OCI-LY7 (cell line): ENCODE measurements at regions not wholly inside any gene's neighbourhood (a gene's known extent, or its start where the extent isn't known, plus 50 kb on each side); places are given as distances from the start of the nearest gene placed in this dataset.
"Not testable (repeated sequence)": the region's sequence is repeated elsewhere in the genome, so short reads cannot be mapped to it uniquely, and the experiment has no call there.

Experiments
- BruUV-seq: library from RNA; stranded (reverse); fragments of 400-500 nt; replicated peaks from 2 replicates; lab custom pipeline; 2021; lab: Mats Ljungman, UMichigan
- CTCF ChIA-PET: fragments of 300-600 bp; sonication (Branson Sonifier 250); formaldehyde crosslinking; loops from one replicate; lab custom pipeline; 2022; ENCODE audit warnings: antibody characterized with exemption; ENCODE audit not compliant: unreplicated experiment; lab: Charles Lee
- POLR2A ChIA-PET: fragments of 300-600 bp; sonication (Branson Sonifier 250); formaldehyde crosslinking; loops from one replicate; lab custom pipeline; 2022; ENCODE audit warnings: antibody characterized with exemption; lab: Charles Lee
- DNase-seq: peaks from one replicate; pipeline ENCODE4 v3.0.0-alpha.2; 2015; ENCODE audit warnings: low spot score
- H2AFZ ChIP-seq: fragments of 200-600 bp; sonication (generic), shearing (Covaris generic); 2 replicates; pipeline ENCODE4 v1.6.1; 2014; ENCODE audit warnings: mild to moderate bottlenecking, antibody characterized with exemption, low read length, moderate library complexity
- H3K27ac ChIP-seq: fragments of 200-600 bp; sonication (generic); 2 replicates; pipeline ENCODE4 v1.5.1; 2014; ENCODE audit warnings: mixed run types, low read depth, mild to moderate bottlenecking, moderate library complexity, low read length, inconsistent platforms; ENCODE audit not compliant: poor library complexity, severe bottlenecking
- H3K36me3 ChIP-seq: fragments of 200-600 bp; sonication (generic); 2 replicates; pipeline ENCODE4 v1.6.1; 2014; ENCODE audit warnings: mild to moderate bottlenecking, antibody characterized with exemption, low read length, moderate library complexity, mixed read lengths; ENCODE audit not compliant: insufficient read depth
- H3K4me1 ChIP-seq: fragments of 200-600 bp; sonication (generic); 2 replicates; pipeline ENCODE4 v1.5.1; 2014; ENCODE audit warnings: mild to moderate bottlenecking, low read length; ENCODE audit not compliant: insufficient read depth, poor library complexity, severe bottlenecking
- H3K4me2 ChIP-seq: fragments of 200-600 bp; sonication (generic); 2 replicates; pipeline ENCODE4 v1.6.1; 2014; ENCODE audit warnings: mild to moderate bottlenecking, low read length
- H3K4me3 ChIP-seq: fragments of 200-600 bp; sonication (generic); 2 replicates; pipeline ENCODE4 v1.5.1; 2014; ENCODE audit warnings: mild to moderate bottlenecking, low read depth, low read length; ENCODE audit not compliant: poor library complexity, severe bottlenecking
- H3K79me2 ChIP-seq: fragments of 200-600 bp; sonication (generic); 2 replicates; pipeline ENCODE4 v1.6.1; 2016; ENCODE audit warnings: low read depth, mild to moderate bottlenecking, low read length, moderate library complexity, mixed read lengths; ENCODE audit not compliant: insufficient read depth
- H3K9me2 ChIP-seq: fragments of 200-600 bp; sonication (generic); 2 replicates; pipeline ENCODE4 v1.6.1; 2016; ENCODE audit warnings: mild to moderate bottlenecking, low read length, mixed read lengths; ENCODE audit not compliant: insufficient read depth
- H3K9me3 ChIP-seq: fragments of 200-600 bp; sonication (generic); 2 replicates; pipeline ENCODE4 v1.6.1; 2014; ENCODE audit warnings: mild to moderate bottlenecking, mixed run types, low read length, mixed read lengths
- H4K20me1 ChIP-seq: fragments of 200-600 bp; sonication (generic); 2 replicates; pipeline ENCODE4 v1.6.1; 2014; ENCODE audit warnings: mild to moderate bottlenecking, antibody characterized with exemption, low read length, moderate library complexity, mixed read lengths; ENCODE audit not compliant: insufficient read depth
- CTCF ChIP-seq: fragments of 200-600 bp; sonication (generic); conservative IDR thresholded peaks from 2 replicates; pipeline ENCODE4 v1.5.1; 2014; ENCODE audit warnings: mild to moderate bottlenecking, antibody characterized with exemption, low read length, moderate library complexity, mixed read lengths
- EZH2phosphoT487 ChIP-seq: fragments of 200-600 bp; sonication (generic); IDR thresholded peaks from 2 replicates; pipeline ENCODE4 v1.6.1; 2018; ENCODE audit warnings: low read depth, borderline replicate concordance, mild to moderate bottlenecking, mixed run types, antibody characterized with exemption, low read length, moderate library complexity, mixed read lengths
- intact Hi-C: fragments of 100-400 bp; cut with micrococcal nuclease; formaldehyde crosslinking; loops from one replicate; pipeline ENCODE4 v1.10.0; 2022; ENCODE audit not compliant: unreplicated experiment

GRCh38 chr4:10225096-10225495 is 108.5 kb upstream of the WDR1 start:
- CTCF ChIA-PET: no interaction called here
- H4K20me1 ChIP-seq: no peaks in the 10 kb centered on the region

GRCh38 chr4:10223782-10224181 is 107.2 kb upstream of the WDR1 start:
- H2AFZ ChIP-seq: no peak overlapping the region
- no peaks in the 10 kb centered on the region for H3K4me1 ChIP-seq
- H4K20me1 ChIP-seq: no peaks in the 10 kb centered on the region
- H3K79me2 ChIP-seq: no peaks in the 10 kb centered on the region
- POLR2A ChIA-PET: no interaction called here
- no peak overlapping the region for H3K27ac ChIP-seq
- TF ChIP-seq CTCF (no peak), EZH2phosphoT487 (no peak)
- CTCF ChIA-PET: no interaction called here
- H3K4me2 ChIP-seq: no peak overlapping the region
- H3K9me2 ChIP-seq: no peaks in the 10 kb centered on the region
- no TSS peak for BruUV-seq
- no peak for DNase-seq
- H3K4me3 ChIP-seq: no peak overlapping the region
- intact Hi-C loops: no loop called here
- H3K9me3 ChIP-seq: no peaks in the 10 kb centered on the region
- H3K36me3 ChIP-seq: no peaks in the 10 kb centered on the region

More at GRCh38 chr4:10225096-10225495, 108.5 kb upstream of the WDR1 start:
- Histone ChIP-seq H3K9me2 (no peaks in the 10 kb centered on the region), H3K4me2 (no peak overlapping the region), H3K27ac (no peak overlapping the region), H3K4me1 (no peaks in the 10 kb centered on the region), H2AFZ (no peak overlapping the region), H3K4me3 (no peak overlapping the region), H3K36me3 (no peaks in the 10 kb centered on the region), H3K9me3 (no peaks in the 10 kb centered on the region), H3K79me2 (no peaks in the 10 kb centered on the region)
- POLR2A ChIA-PET: no interaction called here
- BruUV-seq: no TSS peak
- TF ChIP-seq EZH2phosphoT487 (no peak), CTCF (no peak)
- intact Hi-C loops: no loop called here
- DNase-seq: no peak

GRCh38 chr4:10213481-10213880 is 96.9 kb upstream of the WDR1 start:
- H3K9me3 ChIP-seq, CTCF ChIA-PET, H3K36me3 ChIP-seq, H3K9me2 ChIP-seq, H4K20me1 ChIP-seq, DNase-seq, H3K27ac ChIP-seq, H3K79me2 ChIP-seq, H2AFZ ChIP-seq, H3K4me1 ChIP-seq, intact Hi-C loops, BruUV-seq, H3K4me3 ChIP-seq, POLR2A ChIA-PET, H3K4me2 ChIP-seq: not testable (repeated sequence)
